ENCODE measurements at regions not wholly inside any gene's neighbourhood (a gene's known extent, or its start where the extent isn't known, plus 50 kb on each side); places are given as distances from the start of the nearest gene placed in this dataset.

- no peak for DNase-seq (ENCODE audit: low read depth in 2 of 2, low spot score in 1 of 2)
These were observed 143.5 kb downstream of the CHIC2 start for GRCh38 chr4:53920883-53921282.

- DNase-seq (ENCODE audit: low read depth in 2 of 2, low spot score in 1 of 2): no peak
These were observed 144.3 kb downstream of the CHIC2 start for GRCh38 chr4:53920116-53920515.

- DNase-seq (ENCODE audit: low read depth in 2 of 2, low spot score in 1 of 2): no peak
These were observed 144.9 kb downstream of the CHIC2 start for GRCh38 chr4:53919535-53919934.

GRCh38 chr4:53917729-53918128, 146.7 kb downstream of the CHIC2 start:
- no peak for DNase-seq (ENCODE audit: low read depth in 2 of 2, low spot score in 1 of 2)

- no peak for DNase-seq (ENCODE audit: low read depth in 2 of 2, low spot score in 1 of 2)
These were observed 147.9 kb downstream of the CHIC2 start for GRCh38 chr4:53916431-53916889.

DNA sequence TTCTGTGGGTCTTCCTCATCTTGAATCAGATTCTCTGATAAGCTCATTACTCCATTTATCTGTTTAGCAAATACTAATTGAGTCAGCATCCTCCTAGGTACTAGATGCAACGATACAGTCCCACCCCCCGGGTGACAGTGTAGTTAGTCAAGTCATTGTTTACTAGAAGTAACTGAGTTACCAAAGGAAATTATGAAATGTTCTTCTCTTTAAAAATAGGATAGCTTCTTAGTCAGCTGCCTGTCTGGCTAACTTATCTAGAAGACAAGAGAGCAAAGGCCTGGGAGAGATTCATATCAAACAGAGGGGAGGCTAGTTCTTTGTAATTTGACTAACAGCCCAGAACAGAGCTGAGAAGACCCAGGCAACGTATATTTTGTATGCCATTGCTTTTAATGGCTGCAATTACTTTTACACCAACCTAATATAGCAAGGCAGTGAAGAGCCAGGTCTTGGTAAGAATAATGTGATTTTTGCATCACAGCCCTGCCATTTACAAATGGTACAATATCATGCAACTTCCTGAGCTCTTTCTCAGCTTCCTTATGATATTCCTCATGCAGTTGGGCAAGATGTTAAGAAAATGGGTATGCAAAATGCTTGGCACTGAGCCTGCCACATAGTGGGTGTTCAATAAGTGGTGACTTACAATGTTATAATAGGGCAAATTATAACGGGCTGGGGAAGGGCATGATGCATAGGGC, 149.9 kb downstream of the CHIC2 start:
- DNase-seq (ENCODE audit: low read depth in 2 of 2, low spot score in 1 of 2): no peak

GRCh38 chr4:53913771-53914170, 150.6 kb downstream of the CHIC2 start:
- no peak for DNase-seq (ENCODE audit: low read depth in 2 of 2, low spot score in 1 of 2)

DNA sequence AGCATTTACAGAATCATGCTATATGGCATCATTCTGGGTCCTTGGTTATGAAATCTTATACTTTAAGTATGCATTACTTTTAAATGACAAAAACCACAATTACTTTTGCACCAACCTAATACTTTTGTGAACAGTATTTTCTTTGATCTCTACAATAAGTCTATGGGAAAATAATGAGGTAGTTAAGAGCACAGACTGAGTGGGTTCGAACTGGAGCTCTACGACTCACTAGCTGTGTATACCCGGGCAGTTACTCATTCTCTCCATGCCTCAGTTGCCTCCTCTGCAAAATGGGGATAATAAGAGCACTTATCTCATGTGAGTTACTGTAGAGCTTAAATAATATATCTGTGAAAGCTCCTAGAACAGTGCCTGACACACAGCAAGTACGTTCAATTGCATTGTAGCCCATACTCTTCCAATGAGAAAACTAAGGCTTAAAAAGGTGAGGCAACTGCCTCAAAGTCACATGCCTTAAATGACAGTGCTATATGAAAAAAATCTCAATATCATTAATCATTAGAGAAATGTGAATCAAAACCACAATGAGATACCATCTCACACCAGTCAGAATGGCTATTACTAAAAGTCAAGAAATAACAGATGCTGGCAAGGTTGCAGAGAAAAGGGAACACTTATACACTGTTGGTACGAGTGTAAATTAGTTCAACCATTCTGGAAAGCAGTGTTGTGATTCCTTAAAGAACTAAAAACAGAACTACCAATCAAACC, 151.5 kb downstream of the CHIC2 start:
- no peak for DNase-seq (ENCODE audit: low read depth in 2 of 2, low spot score in 1 of 2)

DNA sequence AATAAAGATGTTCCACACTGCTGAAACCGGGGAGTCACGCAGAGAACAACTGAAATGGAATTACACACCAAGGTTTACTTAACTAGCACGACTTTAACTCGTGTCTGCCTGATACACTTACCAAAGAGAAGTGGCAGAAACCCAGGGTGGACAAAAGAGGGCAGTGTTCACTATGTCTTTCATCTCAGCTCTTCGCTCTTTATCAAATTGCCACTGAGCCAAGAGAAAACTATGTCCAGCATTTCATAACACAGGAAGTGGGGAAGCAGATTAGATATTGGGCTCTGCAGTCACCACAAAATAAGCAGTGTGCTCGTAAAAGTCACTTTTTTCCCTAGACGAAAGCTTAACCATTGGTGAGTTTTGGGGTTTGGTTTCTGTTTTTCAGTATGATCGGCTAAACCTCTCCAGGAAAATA, 155.7 kb downstream of the CHIC2 start:
- DNase-seq (ENCODE audit: low read depth in 2 of 2, low spot score in 1 of 2): no peak

DNA sequence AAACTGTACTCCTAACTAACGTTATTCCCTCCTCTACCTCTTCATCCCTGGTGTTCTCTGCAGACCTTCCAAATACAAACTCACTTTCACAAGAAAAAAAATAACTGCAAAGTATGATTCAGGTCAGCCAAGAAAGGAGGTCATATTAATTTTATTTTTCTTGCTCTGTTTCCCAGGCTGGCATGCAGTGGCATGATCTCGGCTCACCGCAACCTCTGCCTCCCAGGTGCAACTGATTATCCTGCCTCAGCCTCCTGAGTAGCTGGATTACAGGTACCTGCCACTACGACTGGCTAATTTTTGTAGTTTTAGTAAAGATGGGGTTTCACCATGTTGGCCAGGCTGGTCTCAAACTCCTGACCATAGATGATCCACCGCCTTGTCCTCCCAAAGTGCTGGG, 156.6 kb downstream of the CHIC2 start:
- DNase-seq (ENCODE audit: low read depth in 2 of 2, low spot score in 1 of 2): no peak

GRCh38 chr4:53906606-53907190, 157.7 kb downstream of the CHIC2 start:
- DNase-seq (ENCODE audit: low read depth in 2 of 2, low spot score in 1 of 2): no peak

GRCh38 chr4:53905941-53906377, 158.4 kb downstream of the CHIC2 start:
- no peak for DNase-seq (ENCODE audit: low read depth in 2 of 2, low spot score in 1 of 2)

GRCh38 chr4:53905276-53905940, 159.0 kb downstream of the CHIC2 start:
- no peak for DNase-seq (ENCODE audit: low read depth in 2 of 2, low spot score in 1 of 2)

DNA sequence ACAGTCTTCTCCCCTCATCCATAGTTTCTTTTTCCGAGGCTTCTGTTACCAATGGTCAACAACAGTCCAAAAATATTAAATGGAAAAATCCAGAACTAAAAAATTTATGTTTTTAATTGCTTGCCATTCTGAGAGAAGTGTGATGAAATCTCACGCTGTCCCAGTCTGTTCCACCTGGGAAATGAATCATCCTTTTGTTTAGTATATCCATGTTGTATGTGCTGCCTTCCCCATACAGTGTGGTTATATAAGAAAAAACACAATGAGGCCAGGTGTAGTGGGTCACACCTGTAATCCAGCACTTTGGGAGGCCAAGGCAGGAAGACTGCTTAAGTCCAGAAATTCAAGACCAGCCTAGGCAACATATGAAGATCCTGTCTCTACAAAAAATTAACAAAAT, 161.6 kb downstream of the CHIC2 start:
- DNase-seq (ENCODE audit: low read depth in 2 of 2, low spot score in 1 of 2): no peak

- no peak for DNase-seq (ENCODE audit: low read depth in 2 of 2, low spot score in 1 of 2)
These were observed 164.1 kb downstream of the CHIC2 start for GRCh38 chr4:53900271-53900649.

GRCh38 chr4:53899586-53900270, 164.7 kb downstream of the CHIC2 start:
- DNase-seq (ENCODE audit: low read depth in 2 of 2, low spot score in 1 of 2): no peak

DNA sequence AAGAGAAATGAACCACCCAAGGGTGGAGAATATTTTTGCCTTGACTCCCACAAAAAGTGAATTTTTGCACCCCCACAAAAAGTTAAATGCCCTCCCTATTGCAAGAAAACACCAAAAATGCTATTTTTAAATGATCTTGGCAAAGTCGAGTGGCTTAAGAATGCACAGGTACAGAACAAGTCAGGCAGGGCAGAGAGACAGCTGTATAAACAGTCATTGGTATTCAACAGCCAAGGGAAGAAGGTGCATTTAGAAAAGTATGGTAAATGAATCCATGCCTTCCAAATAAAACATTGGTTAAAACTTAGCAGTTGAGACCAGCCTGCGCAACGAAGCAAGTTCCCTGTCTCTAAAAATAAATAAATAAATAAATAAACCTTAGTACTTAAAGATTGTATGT, 169.3 kb downstream of the CHIC2 start:
- DNase-seq (ENCODE audit: low read depth in 2 of 2, low spot score in 1 of 2): no peak

DNA sequence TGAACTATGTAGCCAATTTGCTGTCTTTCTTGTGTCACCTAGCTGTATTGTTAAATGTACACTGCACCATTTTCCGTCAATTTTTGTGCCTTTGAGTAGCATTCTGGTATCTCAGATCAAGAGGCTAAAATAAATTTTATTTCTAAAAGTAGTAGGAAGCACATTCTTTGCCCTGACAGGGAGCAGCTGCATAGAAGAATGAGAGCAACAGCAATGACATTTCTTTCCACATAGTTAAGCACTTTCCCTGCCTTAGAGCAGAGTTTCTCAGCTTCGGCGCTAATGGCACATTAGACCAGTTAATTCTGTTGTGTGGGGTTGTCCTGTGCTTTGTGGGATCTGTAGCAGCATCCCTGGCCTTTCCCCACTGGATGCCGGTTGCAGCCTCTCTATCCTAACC, 173.9 kb downstream of the CHIC2 start:
- DNase-seq (ENCODE audit: low read depth in 2 of 2, low spot score in 1 of 2): no peak

DNA sequence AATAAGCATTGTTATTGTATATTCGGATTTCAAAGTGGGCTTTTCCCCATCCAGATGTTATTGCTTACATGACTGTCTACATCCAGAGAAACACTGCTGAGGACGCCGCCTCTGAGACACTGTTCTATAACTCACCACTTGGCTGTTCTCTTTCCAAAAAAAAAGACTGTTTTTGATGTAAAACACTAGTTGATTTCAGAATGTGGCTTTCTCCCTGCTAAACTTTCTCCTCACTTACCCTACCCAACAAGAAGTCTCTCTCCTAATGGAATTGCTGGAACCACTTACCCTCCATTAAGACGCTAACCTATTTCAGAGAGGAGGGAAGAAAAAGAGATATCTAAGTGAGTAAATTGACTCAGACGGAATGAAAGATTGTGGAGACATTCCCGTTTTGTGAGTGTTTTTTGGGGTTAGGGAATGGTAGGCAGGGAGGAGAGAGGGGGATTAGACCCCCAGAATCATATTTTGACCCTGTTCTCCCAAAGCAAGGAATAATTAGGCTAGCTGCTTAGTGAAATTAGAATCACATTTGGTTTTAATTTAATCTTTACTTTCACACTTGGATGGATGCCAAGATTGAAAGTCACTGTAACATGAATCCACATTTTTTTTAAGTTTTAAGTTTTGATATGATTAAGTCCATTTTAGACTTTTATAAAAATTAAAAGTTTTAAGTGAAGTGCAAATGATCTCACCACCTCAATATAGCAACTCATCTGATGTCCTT, 174.9 kb downstream of the CHIC2 start:
- no peak for DNase-seq (ENCODE audit: low read depth in 2 of 2, low spot score in 1 of 2)

DNA sequence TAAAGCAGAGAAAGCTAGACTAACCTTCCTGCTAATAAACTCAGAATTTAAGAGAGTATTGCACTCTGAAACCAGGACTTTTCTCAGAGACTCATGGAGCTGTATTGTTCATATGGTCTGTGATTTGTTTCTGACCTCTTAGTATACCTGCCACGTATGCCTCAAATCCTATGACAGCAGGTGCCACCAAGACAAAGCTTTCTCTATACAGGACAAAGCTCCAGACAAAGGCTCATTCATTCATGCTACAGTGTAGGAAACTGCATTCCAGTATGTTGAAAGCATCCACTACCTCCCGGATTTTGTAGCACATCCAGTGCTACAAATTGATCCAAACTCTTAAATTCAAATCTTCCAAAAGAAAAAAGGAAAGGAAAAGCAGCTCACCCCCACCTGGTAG, 178.3 kb downstream of the CHIC2 start:
- no peak for DNase-seq (ENCODE audit: low read depth in 2 of 2, low spot score in 1 of 2)

- no peak for DNase-seq (ENCODE audit: low read depth in 2 of 2, low spot score in 1 of 2)
These were observed 178.7 kb downstream of the CHIC2 start for GRCh38 chr4:53885668-53886067.
